ENCODE measurements at regions not wholly inside any gene's neighbourhood (a gene's known extent, or its start where the extent isn't known, plus 50 kb on each side); places are given as distances from the start of the nearest gene placed in this dataset.
A peak's percentile ranks its signal among the peaks of the same experiment; 100 is the strongest.

GRCh38 chr3:132805071-132805470 lies 82.9 kb upstream of the NPHP3 start:
- H3K4me3 ChIP-seq (ENCODE audit: low read length): no peak overlapping the region
- no peak for DNase-seq
- no peaks in the 10 kb centered on the region for H3K9me3 ChIP-seq (ENCODE audit: low read length)
- H3K27ac ChIP-seq (ENCODE audit: low read length): no peak overlapping the region
- H3K4me2 ChIP-seq (ENCODE audit: low read depth, low read length, poor library complexity, severe bottlenecking): no peak overlapping the region
- no peaks in the 10 kb centered on the region for H3K27me3 ChIP-seq (ENCODE audit: low read length)
- H3K9me2 ChIP-seq (replicated peaks; ENCODE audit: insufficient read depth, low read length): no peaks in the 10 kb centered on the region
- no peak overlapping the region for H2AFZ ChIP-seq (ENCODE audit: low read length)
- H3K9ac ChIP-seq (ENCODE audit: low read length): no peak overlapping the region
- H3K4me1 ChIP-seq (ENCODE audit: low read length): peaks cover 5% of the 10 kb centered on the region
- H3K79me2 ChIP-seq (ENCODE audit: low read length): no peaks in the 10 kb centered on the region
- no peaks in the 10 kb centered on the region for H4K20me1 ChIP-seq (ENCODE audit: insufficient read depth, low read depth, low read length)
- H3K36me3 ChIP-seq (ENCODE audit: insufficient read depth, low read length): no peaks in the 10 kb centered on the region

GRCh38 chr3:132804498-132804897 lies 82.3 kb upstream of the NPHP3 start:
- Histone ChIP-seq H3K27me3 (ENCODE audit: low read length) (no peaks in the 10 kb centered on the region), H3K4me3 (ENCODE audit: low read length) (no peak overlapping the region), H3K79me2 (ENCODE audit: low read length) (no peaks in the 10 kb centered on the region), H3K27ac (ENCODE audit: low read length) (no peak overlapping the region), H3K4me2 (ENCODE audit: low read depth, low read length, poor library complexity, severe bottlenecking) (no peak overlapping the region), H3K9ac (ENCODE audit: low read length) (no peak overlapping the region), H4K20me1 (ENCODE audit: insufficient read depth, low read depth, low read length) (no peaks in the 10 kb centered on the region), H3K36me3 (ENCODE audit: insufficient read depth, low read length) (no peaks in the 10 kb centered on the region), H3K9me2 (replicated peaks; ENCODE audit: insufficient read depth, low read length) (no peaks in the 10 kb centered on the region), H3K4me1 (ENCODE audit: low read length) (peaks cover 5% of the 10 kb centered on the region), H3K9me3 (ENCODE audit: low read length) (no peaks in the 10 kb centered on the region), H2AFZ (ENCODE audit: low read length) (no peak overlapping the region)
- no peak for DNase-seq

- peaks cover 5% of the 10 kb centered on the region for H3K4me1 ChIP-seq (ENCODE audit: low read length)
- no peaks in the 10 kb centered on the region for H3K9me3 ChIP-seq (ENCODE audit: low read length)
- no peaks in the 10 kb centered on the region for H3K79me2 ChIP-seq (ENCODE audit: low read length)
- H3K9ac ChIP-seq (ENCODE audit: low read length): no peak overlapping the region
- no peaks in the 10 kb centered on the region for H4K20me1 ChIP-seq (ENCODE audit: insufficient read depth, low read depth, low read length)
- DNase-seq: peak; percentile 67
- H3K27ac ChIP-seq (ENCODE audit: low read length): no peak overlapping the region
- no peaks in the 10 kb centered on the region for H3K27me3 ChIP-seq (ENCODE audit: low read length)
- no peak overlapping the region for H3K4me2 ChIP-seq (ENCODE audit: low read depth, low read length, poor library complexity, severe bottlenecking)
- H3K9me2 ChIP-seq (replicated peaks; ENCODE audit: insufficient read depth, low read length): no peaks in the 10 kb centered on the region
- H3K36me3 ChIP-seq (ENCODE audit: insufficient read depth, low read length): no peaks in the 10 kb centered on the region
- no peak overlapping the region for H2AFZ ChIP-seq (ENCODE audit: low read length)
- no peak overlapping the region for H3K4me3 ChIP-seq (ENCODE audit: low read length)
These were observed 81.7 kb upstream of the NPHP3 start for GRCh38 chr3:132803889-132804288.

- no peak overlapping the region for H3K4me3 ChIP-seq (ENCODE audit: low read length)
- H3K4me2 ChIP-seq (ENCODE audit: low read depth, low read length, poor library complexity, severe bottlenecking): no peak overlapping the region
- no peak overlapping the region for H3K9ac ChIP-seq (ENCODE audit: low read length)
- no peak overlapping the region for H3K27ac ChIP-seq (ENCODE audit: low read length)
- H3K27me3 ChIP-seq (ENCODE audit: low read length): no peaks in the 10 kb centered on the region
- no peaks in the 10 kb centered on the region for H3K9me3 ChIP-seq (ENCODE audit: low read length)
- H2AFZ ChIP-seq (ENCODE audit: low read length): no peak overlapping the region
- no peaks in the 10 kb centered on the region for H3K9me2 ChIP-seq (replicated peaks; ENCODE audit: insufficient read depth, low read length)
- H3K4me1 ChIP-seq (ENCODE audit: low read length): peaks cover 5% of the 10 kb centered on the region
- no peaks in the 10 kb centered on the region for H3K79me2 ChIP-seq (ENCODE audit: low read length)
- no peak for DNase-seq
- H4K20me1 ChIP-seq (ENCODE audit: insufficient read depth, low read depth, low read length): no peaks in the 10 kb centered on the region
- no peaks in the 10 kb centered on the region for H3K36me3 ChIP-seq (ENCODE audit: insufficient read depth, low read length)
These were observed 78.7 kb upstream of the NPHP3 start for GRCh38 chr3:132800958-132801357.

GRCh38 chr3:132790806-132791205 lies 68.6 kb upstream of the NPHP3 start:
- H4K20me1 ChIP-seq (ENCODE audit: insufficient read depth, low read depth, low read length): no peaks in the 10 kb centered on the region
- no peaks in the 10 kb centered on the region for H3K36me3 ChIP-seq (ENCODE audit: insufficient read depth, low read length)
- no peak overlapping the region for H3K4me3 ChIP-seq (ENCODE audit: low read length)
- no peak overlapping the region for H3K4me2 ChIP-seq (ENCODE audit: low read depth, low read length, poor library complexity, severe bottlenecking)
- H3K4me1 ChIP-seq (ENCODE audit: low read length): peaks cover 4% of the 10 kb centered on the region; the same call in 1 of the 2 replicates
- H3K9ac ChIP-seq (ENCODE audit: low read length): no peak overlapping the region
- no peak overlapping the region for H2AFZ ChIP-seq (ENCODE audit: low read length)
- H3K27ac ChIP-seq (ENCODE audit: low read length): no peak overlapping the region
- H3K27me3 ChIP-seq (ENCODE audit: low read length): no peaks in the 10 kb centered on the region
- no peak for DNase-seq
- H3K9me3 ChIP-seq (ENCODE audit: low read length): no peaks in the 10 kb centered on the region
- no peaks in the 10 kb centered on the region for H3K9me2 ChIP-seq (replicated peaks; ENCODE audit: insufficient read depth, low read length)
- H3K79me2 ChIP-seq (ENCODE audit: low read length): no peaks in the 10 kb centered on the region

- H3K27ac ChIP-seq (ENCODE audit: low read length): no peak overlapping the region
- no peaks in the 10 kb centered on the region for H4K20me1 ChIP-seq (ENCODE audit: insufficient read depth, low read depth, low read length)
- H3K79me2 ChIP-seq (ENCODE audit: low read length): no peaks in the 10 kb centered on the region
- DNase-seq: no peak
- no peak overlapping the region for H3K9ac ChIP-seq (ENCODE audit: low read length)
- no peaks in the 10 kb centered on the region for H3K27me3 ChIP-seq (ENCODE audit: low read length)
- no peaks in the 10 kb centered on the region for H3K9me3 ChIP-seq (ENCODE audit: low read length)
- no peaks in the 10 kb centered on the region for H3K9me2 ChIP-seq (replicated peaks; ENCODE audit: insufficient read depth, low read length)
- H3K36me3 ChIP-seq (ENCODE audit: insufficient read depth, low read length): no peaks in the 10 kb centered on the region
- no peak overlapping the region for H2AFZ ChIP-seq (ENCODE audit: low read length)
- H3K4me2 ChIP-seq (ENCODE audit: low read depth, low read length, poor library complexity, severe bottlenecking): no peak overlapping the region
- peaks cover 12% of the 10 kb centered on the region for H3K4me1 ChIP-seq (ENCODE audit: low read length)
- H3K4me3 ChIP-seq (ENCODE audit: low read length): no peak overlapping the region
These were observed 67.8 kb upstream of the NPHP3 start for GRCh38 chr3:132789959-132790358.

GRCh38 chr3:132788301-132788671 lies 66.1 kb upstream of the NPHP3 start:
- Histone ChIP-seq H4K20me1 (ENCODE audit: insufficient read depth, low read depth, low read length) (no peaks in the 10 kb centered on the region), H3K9me3 (ENCODE audit: low read length) (no peaks in the 10 kb centered on the region), H3K27me3 (ENCODE audit: low read length) (no peaks in the 10 kb centered on the region), H2AFZ (ENCODE audit: low read length) (no peak overlapping the region), H3K4me3 (ENCODE audit: low read length) (no peak overlapping the region), H3K27ac (ENCODE audit: low read length) (no peak overlapping the region), H3K36me3 (ENCODE audit: insufficient read depth, low read length) (no peaks in the 10 kb centered on the region), H3K4me2 (ENCODE audit: low read depth, low read length, poor library complexity, severe bottlenecking) (no peak overlapping the region), H3K79me2 (ENCODE audit: low read length) (no peaks in the 10 kb centered on the region), H3K4me1 (ENCODE audit: low read length) (peaks cover 12% of the 10 kb centered on the region), H3K9me2 (replicated peaks; ENCODE audit: insufficient read depth, low read length) (no peaks in the 10 kb centered on the region), H3K9ac (ENCODE audit: low read length) (no peak overlapping the region)
- no peak for DNase-seq

GRCh38 chr3:132787616-132788300 lies 65.5 kb upstream of the NPHP3 start:
- no peak overlapping the region for H3K27ac ChIP-seq (ENCODE audit: low read length)
- H3K9me2 ChIP-seq (replicated peaks; ENCODE audit: insufficient read depth, low read length): no peaks in the 10 kb centered on the region
- no peak overlapping the region for H3K9ac ChIP-seq (ENCODE audit: low read length)
- H3K4me2 ChIP-seq (ENCODE audit: low read depth, low read length, poor library complexity, severe bottlenecking): no peak overlapping the region
- H3K36me3 ChIP-seq (ENCODE audit: insufficient read depth, low read length): no peaks in the 10 kb centered on the region
- no peak for DNase-seq
- no peaks in the 10 kb centered on the region for H3K79me2 ChIP-seq (ENCODE audit: low read length)
- H3K27me3 ChIP-seq (ENCODE audit: low read length): no peaks in the 10 kb centered on the region
- H2AFZ ChIP-seq (ENCODE audit: low read length): no peak overlapping the region
- H4K20me1 ChIP-seq (ENCODE audit: insufficient read depth, low read depth, low read length): no peaks in the 10 kb centered on the region
- H3K4me1 ChIP-seq (ENCODE audit: low read length): peaks cover 12% of the 10 kb centered on the region
- H3K9me3 ChIP-seq (ENCODE audit: low read length): no peaks in the 10 kb centered on the region
- H3K4me3 ChIP-seq (ENCODE audit: low read length): no peak overlapping the region
